Neural cell (in vitro differentiated cells): ENCODE measurements at regions not wholly inside any gene's neighbourhood (a gene's known extent, or its start where the extent isn't known, plus 50 kb on each side); places are given as distances from the start of the nearest gene placed in this dataset.

Experiments
- H2AFZ ChIP-seq: fragments of 200-600, 300-800 bp; sonication (generic), shearing (Covaris generic); 2 replicates; pipeline ENCODE4 v1.6.0; 2014; ENCODE audit warnings: low read depth, mild to moderate bottlenecking, antibody characterized with exemption, low read length, moderate library complexity
- H3F3A ChIP-seq: fragments of 200-600 bp; shearing (Covaris generic); 2 replicates; pipeline ENCODE4 v1.6.1; 2016; ENCODE audit warnings: mild to moderate bottlenecking, moderate library complexity, mixed read lengths, antibody characterized with exemption, low read length; ENCODE audit not compliant: insufficient read depth, poor library complexity, severe bottlenecking
- H3K27ac ChIP-seq: fragments of 200-600, 300-800 bp; sonication (generic), shearing (Covaris generic); 2 replicates; pipeline ENCODE4 v1.5.1; 2014; ENCODE audit warnings: mild to moderate bottlenecking, low read length, moderate library complexity
- H3K27me3 ChIP-seq: fragments of 300-800, 200-600 bp; sonication (generic), shearing (Covaris generic); 2 replicates; pipeline ENCODE4 v1.6.0; 2014; ENCODE audit warnings: mild to moderate bottlenecking, low read depth, low read length, moderate library complexity; ENCODE audit not compliant: insufficient read depth
- H3K36me3 ChIP-seq: fragments of 300-800, 200-600 bp; sonication (generic), shearing (Covaris generic); 2 replicates; pipeline ENCODE4 v1.5.1; 2014; ENCODE audit warnings: mild to moderate bottlenecking, antibody characterized with exemption, low read length, moderate library complexity; ENCODE audit not compliant: insufficient read depth
- H3K4me2 ChIP-seq: fragments of 300-800, 200-600 bp; sonication (generic), shearing (Covaris generic); 2 replicates; pipeline ENCODE4 v1.6.0; 2014; ENCODE audit warnings: mild to moderate bottlenecking, low read length
- H3K4me3 ChIP-seq: fragments of 300-800, 200-600 bp; sonication (generic), shearing (Covaris generic); 2 replicates; pipeline ENCODE4 v1.5.1; 2014; ENCODE audit warnings: mild to moderate bottlenecking, low read length, moderate library complexity
- H3K79me2 ChIP-seq: fragments of 200-600 bp; shearing (Covaris generic); replicated peaks from 2 replicates; pipeline ENCODE4 v1.6.0; 2014; ENCODE audit warnings: mild to moderate bottlenecking, low read length, moderate library complexity; ENCODE audit not compliant: insufficient read depth
- H3K9ac ChIP-seq: fragments of 300-800, 200-600 bp; sonication (generic), shearing (Covaris generic); 2 replicates; pipeline ENCODE4 v1.6.1; 2016; ENCODE audit warnings: mild to moderate bottlenecking, low read length, mixed read lengths
- H3K9me2 ChIP-seq: fragments of 200-600 bp; shearing (Covaris generic); 2 replicates; pipeline ENCODE4 v1.6.1; 2016; ENCODE audit warnings: mild to moderate bottlenecking, low read length, mixed read lengths; ENCODE audit not compliant: insufficient read depth
- H3K9me3 ChIP-seq: fragments of 200-600, 300-800 bp; sonication (generic), shearing (Covaris generic); 2 replicates; pipeline ENCODE4 v1.6.1; 2016; ENCODE audit warnings: mild to moderate bottlenecking, mixed run types, low read length, moderate library complexity, mixed read lengths
- H4K20me1 ChIP-seq: fragments of 200-600 bp; shearing (Covaris generic); 2 replicates; pipeline ENCODE4 v1.6.1; 2016; ENCODE audit warnings: mild to moderate bottlenecking, mixed run types; ENCODE audit not compliant: insufficient read depth
- CTCF ChIP-seq: fragments of 450-650 bp; IDR thresholded peaks from 2 replicates; pipeline ENCODE4 v1.5.1; 2014; ENCODE audit warnings: antibody characterized with exemption, mild to moderate bottlenecking, moderate library complexity; ENCODE audit not compliant: poor library complexity, severe bottlenecking
- EP300 ChIP-seq: fragments of 450-650 bp; conservative IDR thresholded peaks from 2 replicates; pipeline ENCODE4 v1.6.1; 2014; ENCODE audit warnings: antibody characterized with exemption, mild to moderate bottlenecking, moderate library complexity; ENCODE audit not compliant: poor library complexity, severe bottlenecking
- EZH2 ChIP-seq: fragments of 200-600, 300-800 bp; shearing (Covaris generic), sonication (generic); IDR thresholded peaks from 2 replicates; pipeline ENCODE4 v1.6.1; 2014; ENCODE audit warnings: antibody characterized with exemption, low read length, borderline replicate concordance, mild to moderate bottlenecking; ENCODE audit not compliant: insufficient read depth, poor library complexity, severe bottlenecking
- MXI1 ChIP-seq: fragments of 450-650 bp; conservative IDR thresholded peaks from 2 replicates; pipeline ENCODE4 v1.6.1; 2014; ENCODE audit warnings: antibody characterized with exemption, mild to moderate bottlenecking; ENCODE audit not compliant: poor library complexity, severe bottlenecking
- POLR2AphosphoS5 ChIP-seq: IDR thresholded peaks from 2 replicates; pipeline ENCODE4 v1.6.1; 2012
- RAD21 ChIP-seq: fragments of 450-650 bp; conservative IDR thresholded peaks from 2 replicates; pipeline ENCODE4 v1.6.1; 2014; ENCODE audit warnings: antibody characterized with exemption, mild to moderate bottlenecking, moderate library complexity
- REST ChIP-seq: IDR thresholded peaks from 2 replicates; pipeline ENCODE4 v1.6.1; 2012; ENCODE audit warnings: borderline replicate concordance
- SMC3 ChIP-seq: fragments of 450-650 bp; conservative IDR thresholded peaks from 2 replicates; pipeline ENCODE4 v1.6.1; 2014; ENCODE audit warnings: antibody characterized with exemption, mild to moderate bottlenecking, moderate library complexity; ENCODE audit not compliant: poor library complexity
- TAF1 ChIP-seq: IDR thresholded peaks from 2 replicates; pipeline ENCODE4 v1.6.1; 2012; ENCODE audit warnings: low read depth

DNA sequence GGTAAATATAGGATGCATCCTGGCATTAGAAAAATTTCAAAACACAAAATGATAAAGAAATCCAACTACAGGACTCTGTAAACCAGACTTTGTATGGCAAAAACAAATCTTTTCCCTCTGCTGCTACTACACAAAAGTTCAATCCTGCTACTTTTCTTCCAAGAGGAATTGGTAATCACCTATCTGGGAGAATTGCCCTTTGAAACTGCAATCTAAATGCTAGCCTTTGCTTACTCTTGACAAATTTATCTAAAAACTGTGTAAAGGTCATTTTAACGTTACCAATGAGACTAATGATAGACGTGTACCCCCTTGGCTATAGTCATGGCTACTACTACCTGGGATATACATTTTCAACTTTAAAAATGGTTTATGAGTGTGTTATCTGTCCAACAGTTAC, 837.9 kb upstream of the CXADR start:
- Histone ChIP-seq H3K9me2 (no peaks in the 10 kb centered on the region), H3K79me2 (no peaks in the 10 kb centered on the region), H3K36me3 (no peaks in the 10 kb centered on the region), H3K9ac (no peak overlapping the region), H3F3A (no peaks in the 10 kb centered on the region), H3K9me3 (no peaks in the 10 kb centered on the region), H3K27me3 (no peaks in the 10 kb centered on the region), H3K4me3 (no peak overlapping the region), H4K20me1 (no peaks in the 10 kb centered on the region), H3K27ac (no peak overlapping the region), H3K4me2 (no peak overlapping the region), H2AFZ (no peak overlapping the region)
- no peak for TF ChIP-seq CTCF
- no peak for TF ChIP-seq REST
- no peak for TF ChIP-seq EP300
- no peak for TF ChIP-seq TAF1
- no peak for TF ChIP-seq POLR2AphosphoS5
- TF ChIP-seq RAD21 = no peak
- no peak for TF ChIP-seq SMC3
- no peak for TF ChIP-seq EZH2
- no peak for TF ChIP-seq MXI1

GRCh38 chr21:16676391-16676790, 836.5 kb upstream of the CXADR start:
- H3K27me3 ChIP-seq = no peaks in the 10 kb centered on the region
- H3K9me2 ChIP-seq = no peaks in the 10 kb centered on the region
- no peaks in the 10 kb centered on the region for H3K36me3 ChIP-seq
- no peaks in the 10 kb centered on the region for H3K79me2 ChIP-seq
- no peak overlapping the region for H3K4me2 ChIP-seq
- no peaks in the 10 kb centered on the region for H3K9me3 ChIP-seq
- no peaks in the 10 kb centered on the region for H4K20me1 ChIP-seq
- no peak overlapping the region for H3K4me3 ChIP-seq
- no peak overlapping the region for H2AFZ ChIP-seq
- no peak overlapping the region for H3K27ac ChIP-seq
- no peaks in the 10 kb centered on the region for H3F3A ChIP-seq
- H3K9ac ChIP-seq = no peak overlapping the region
- TF ChIP-seq POLR2AphosphoS5 (no peak), EP300 (no peak), TAF1 (no peak), REST (no peak), CTCF (no peak), EZH2 (no peak), MXI1 (no peak)
